ENCODE measurements at regions not wholly inside any gene's neighbourhood (a gene's known extent, or its start where the extent isn't known, plus 50 kb on each side); places are given as distances from the start of the nearest gene placed in this dataset.
"Not testable (repeated sequence)": the region's sequence is repeated elsewhere in the genome, so short reads cannot be mapped to it uniquely, and the experiment has no call there.

GRCh38 chr7:91789558-91789957, 90.9 kb downstream of the MTERF1 start:
- 65% methylated on average over 1 of the region's 1 CpG for WGBS
- Histone ChIP-seq H3K27me3 (no peaks in the 10 kb centered on the region), H3K27ac (no peak overlapping the region), H3K36me3 (no peaks in the 10 kb centered on the region), H3K4me1 (no peaks in the 10 kb centered on the region), H3K4me3 (no peak overlapping the region), H3K9me3 (no peaks in the 10 kb centered on the region)
- TF ChIP-seq, protein P1, sequence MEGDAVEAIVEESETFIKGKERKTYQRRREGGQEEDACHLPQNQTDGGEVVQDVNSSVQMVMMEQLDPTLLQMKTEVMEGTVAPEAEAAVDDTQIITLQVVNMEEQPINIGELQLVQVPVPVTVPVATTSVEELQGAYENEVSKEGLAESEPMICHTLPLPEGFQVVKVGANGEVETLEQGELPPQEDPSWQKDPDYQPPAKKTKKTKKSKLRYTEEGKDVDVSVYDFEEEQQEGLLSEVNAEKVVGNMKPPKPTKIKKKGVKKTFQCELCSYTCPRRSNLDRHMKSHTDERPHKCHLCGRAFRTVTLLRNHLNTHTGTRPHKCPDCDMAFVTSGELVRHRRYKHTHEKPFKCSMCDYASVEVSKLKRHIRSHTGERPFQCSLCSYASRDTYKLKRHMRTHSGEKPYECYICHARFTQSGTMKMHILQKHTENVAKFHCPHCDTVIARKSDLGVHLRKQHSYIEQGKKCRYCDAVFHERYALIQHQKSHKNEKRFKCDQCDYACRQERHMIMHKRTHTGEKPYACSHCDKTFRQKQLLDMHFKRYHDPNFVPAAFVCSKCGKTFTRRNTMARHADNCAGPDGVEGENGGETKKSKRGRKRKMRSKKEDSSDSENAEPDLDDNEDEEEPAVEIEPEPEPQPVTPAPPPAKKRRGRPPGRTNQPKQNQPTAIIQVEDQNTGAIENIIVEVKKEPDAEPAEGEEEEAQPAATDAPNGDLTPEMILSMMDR (IDR thresholded peaks at IDR 0.05) = no peak
- DNase-seq (ENCODE audit: low spot score in 2 of 2) = no peak

DNA sequence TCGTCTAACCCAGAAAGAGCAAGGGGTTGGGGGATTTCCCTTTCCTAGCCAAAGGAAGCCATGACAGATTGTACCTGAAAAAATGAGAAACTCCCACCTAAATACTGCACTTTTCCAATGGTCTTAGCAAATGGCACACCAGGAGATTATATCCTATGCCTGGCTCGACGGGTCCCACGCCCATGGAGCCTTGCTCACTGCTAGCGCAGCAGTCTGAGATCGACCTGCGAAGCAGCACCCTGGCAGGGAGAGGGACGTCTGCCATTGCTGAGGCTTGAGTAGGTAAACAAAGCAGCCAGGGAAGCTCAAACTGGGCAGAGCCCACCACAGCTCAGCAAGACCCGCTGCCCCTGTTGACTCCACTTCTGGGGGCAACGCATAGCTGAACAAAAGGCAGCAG, 89.9 kb downstream of the MTERF1 start:
- 88% methylated on average over 9 of the region's 10 CpGs for WGBS
- H3K36me3 ChIP-seq; H3K27ac ChIP-seq; DNase-seq (ENCODE audit: low spot score in 2 of 2); H3K27me3 ChIP-seq; H3K4me1 ChIP-seq; H3K4me3 ChIP-seq; H3K9me3 ChIP-seq: not testable (repeated sequence)

- TF ChIP-seq, protein P1 (IDR thresholded peaks at IDR 0.05) = no peak
- TF ChIP-seq EP300 (IDR thresholded peaks at IDR 0.05) (no peak), POLR2A (IDR thresholded peaks at IDR 0.05) (no peak), POLR2AphosphoS5 (IDR thresholded peaks at IDR 0.05) (no peak)
- Histone ChIP-seq H3K9me3 (no peaks in the 10 kb centered on the region), H3K36me3 (peaks cover 2% of the 10 kb centered on the region), H3K27ac (no peak overlapping the region), H3K4me1 (no peaks in the 10 kb centered on the region), H3K4me3 (no peak overlapping the region), H3K27me3 (no peaks in the 10 kb centered on the region)
- 86% methylated on average over 3 of the region's 3 CpGs for WGBS
- DNase-seq (ENCODE audit: low spot score in 2 of 2) = no peak
Observed at GRCh38 chr7:91796122-91796521, 84.4 kb downstream of the MTERF1 start.

DNA sequence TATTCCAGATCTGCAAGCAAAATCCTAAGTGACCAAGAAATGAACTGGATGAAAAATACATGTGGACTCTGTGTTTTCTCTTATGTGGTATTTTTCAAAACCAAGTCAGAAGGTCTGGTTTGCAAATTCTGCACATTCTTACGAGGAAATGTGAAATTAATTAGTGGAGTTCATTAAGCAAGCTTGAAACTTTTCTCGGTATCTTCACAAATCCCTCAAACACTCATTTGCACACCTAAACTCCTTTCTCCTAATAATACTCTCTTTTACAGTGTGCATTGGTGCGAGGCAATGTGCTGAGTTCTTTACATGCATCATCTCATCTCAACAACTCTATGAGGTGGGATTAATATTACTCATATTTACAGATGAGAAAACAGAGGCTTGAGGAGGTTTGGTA, 82.1 kb downstream of the MTERF1 start:
- Histone ChIP-seq H3K4me1 (no peaks in the 10 kb centered on the region), H3K4me3 (no peak overlapping the region), H3K9me3 (no peaks in the 10 kb centered on the region), H3K36me3 (peaks cover 2% of the 10 kb centered on the region), H3K27ac (no peak overlapping the region), H3K27me3 (no peaks in the 10 kb centered on the region)
- WGBS = 71% methylated on average over 3 of the region's 3 CpGs
- TF ChIP-seq, protein P1 (IDR thresholded peaks at IDR 0.05) = no peak
- TF ChIP-seq POLR2AphosphoS5 (IDR thresholded peaks at IDR 0.05) = no peak
- TF ChIP-seq POLR2A (IDR thresholded peaks at IDR 0.05) = no peak
- no peak for TF ChIP-seq EP300 (IDR thresholded peaks at IDR 0.05)
- no peak for DNase-seq (ENCODE audit: low spot score in 2 of 2)

DNA sequence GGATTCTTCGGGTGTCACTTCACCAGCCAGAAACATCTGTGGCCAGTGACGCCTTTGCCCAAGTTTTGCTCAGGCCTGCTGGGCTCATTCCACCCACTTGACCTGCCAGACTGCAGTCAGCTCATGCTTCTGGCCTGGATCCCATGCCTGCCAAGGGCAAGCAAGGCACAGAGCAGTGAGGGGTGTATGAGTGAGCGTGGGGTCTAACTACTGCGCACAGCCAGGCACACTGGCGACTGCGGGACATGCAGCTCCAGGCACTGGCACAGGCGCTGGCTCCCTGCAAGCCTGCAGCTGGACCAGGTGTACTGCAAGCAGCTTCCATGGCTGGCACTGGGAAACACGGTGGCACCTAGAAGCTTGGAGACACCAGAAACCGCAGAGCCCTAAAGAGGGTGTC, 80.1 kb downstream of the MTERF1 start:
- TF ChIP-seq POLR2A (IDR thresholded peaks at IDR 0.05) = no peak
- no peak for TF ChIP-seq EP300 (IDR thresholded peaks at IDR 0.05)
- TF ChIP-seq POLR2AphosphoS5 (IDR thresholded peaks at IDR 0.05) = no peak
- TF ChIP-seq, protein P1 (IDR thresholded peaks at IDR 0.05) = no peak
- DNase-seq (ENCODE audit: low spot score in 2 of 2) = no peak
- H3K27ac ChIP-seq = no peak overlapping the region
- no peaks in the 10 kb centered on the region for H3K9me3 ChIP-seq
- no peak overlapping the region for H3K4me3 ChIP-seq
- WGBS = 91% methylated on average over 8 of the region's 9 CpGs
- no peaks in the 10 kb centered on the region for H3K4me1 ChIP-seq
- no peaks in the 10 kb centered on the region for H3K27me3 ChIP-seq
- H3K36me3 ChIP-seq = peaks cover 2% of the 10 kb centered on the region

- WGBS = 90% methylated on average over 2 of the region's 5 CpGs
- TF ChIP-seq POLR2AphosphoS5 (IDR thresholded peaks at IDR 0.05) (no peak), EP300 (IDR thresholded peaks at IDR 0.05) (no peak), POLR2A (IDR thresholded peaks at IDR 0.05) (no peak)
- Histone ChIP-seq H3K27me3 (no peaks in the 10 kb centered on the region), H3K27ac (no peak overlapping the region), H3K4me1 (no peaks in the 10 kb centered on the region), H3K36me3 (peaks cover 2% of the 10 kb centered on the region), H3K9me3 (no peaks in the 10 kb centered on the region), H3K4me3 (no peak overlapping the region)
- no peak for DNase-seq (ENCODE audit: low spot score in 2 of 2)
Observed at GRCh38 chr7:91801331-91801983, 79.0 kb downstream of the MTERF1 start.

Measured in suprapubic skin (tissue), 4 donors.